ENCODE measurements at regions not wholly inside any gene's neighbourhood (a gene's known extent, or its start where the extent isn't known, plus 50 kb on each side); places are given as distances from the start of the nearest gene placed in this dataset.

- TF ChIP-seq CTCF (IDR thresholded peaks at IDR 0.05), result no peak
- no peak for ATAC-seq (ENCODE audit: low FRiP score)
- DNase-seq (ENCODE audit: low spot score), result no peak
These were observed 174.1 kb downstream of the UXS1 start for GRCh38 chr2:106020032-106020431.

DNA sequence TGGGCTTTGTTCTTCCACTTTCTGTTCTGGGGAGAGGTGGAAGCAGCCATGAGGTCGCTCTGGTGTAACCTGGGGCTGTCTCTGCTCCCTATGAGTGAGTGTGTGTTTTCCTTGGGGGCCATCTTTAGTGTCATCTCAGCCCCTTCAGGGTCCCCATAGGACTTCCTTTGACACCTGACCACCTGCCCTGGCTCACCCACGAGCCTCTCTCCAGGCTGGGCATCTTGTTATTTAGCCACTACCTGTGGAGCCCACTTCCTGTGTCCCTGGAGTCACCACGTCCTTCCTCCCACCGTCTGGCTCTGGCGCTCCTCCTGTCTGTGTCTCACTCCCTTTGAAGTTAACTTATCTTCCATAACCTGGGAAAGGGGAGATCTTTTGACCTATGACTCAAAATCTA, 176.0 kb downstream of the UXS1 start:
- TF ChIP-seq CTCF (IDR thresholded peaks at IDR 0.05), result no peak
- no peak for DNase-seq (ENCODE audit: low spot score)
- no peak for ATAC-seq (ENCODE audit: low FRiP score)

DNA sequence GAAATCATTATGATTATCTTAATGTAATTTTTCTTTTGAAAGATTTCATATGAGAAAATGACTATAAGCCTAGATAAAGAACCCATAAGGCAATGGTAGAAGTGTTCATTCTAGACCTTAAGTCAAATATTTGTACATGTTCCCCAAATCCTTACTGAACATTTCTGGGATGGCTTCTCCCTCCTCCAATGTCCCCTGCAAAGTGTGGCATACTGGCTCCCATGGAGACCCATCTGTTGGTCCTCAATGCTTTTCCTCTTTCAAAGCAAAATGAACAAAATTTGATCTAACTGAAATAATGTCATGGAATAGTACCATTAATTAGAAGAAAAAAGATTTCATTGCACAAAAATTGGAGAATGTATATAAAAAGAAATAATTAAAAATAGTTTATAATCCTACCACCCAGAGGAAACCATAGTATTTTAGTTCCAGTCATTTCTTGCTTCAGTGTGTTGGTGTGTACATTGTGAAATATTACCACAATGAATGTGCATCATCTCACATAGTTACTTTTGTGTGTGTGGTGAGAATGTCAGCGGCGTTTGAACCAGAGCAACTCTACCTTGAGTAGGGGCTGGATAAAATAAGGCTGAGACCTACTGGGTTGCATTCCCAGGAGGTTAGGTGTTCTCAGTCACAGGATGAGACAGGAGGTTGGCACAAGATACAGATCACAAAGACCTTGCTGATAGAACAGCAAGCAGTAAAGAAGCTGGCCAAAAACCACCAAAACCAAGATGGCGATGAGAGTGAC, 181.3 kb downstream of the UXS1 start:
- TF ChIP-seq CTCF (IDR thresholded peaks at IDR 0.05), result no peak
- DNase-seq (ENCODE audit: low spot score) (no peak), ATAC-seq (ENCODE audit: low FRiP score) (no peak)

DNA sequence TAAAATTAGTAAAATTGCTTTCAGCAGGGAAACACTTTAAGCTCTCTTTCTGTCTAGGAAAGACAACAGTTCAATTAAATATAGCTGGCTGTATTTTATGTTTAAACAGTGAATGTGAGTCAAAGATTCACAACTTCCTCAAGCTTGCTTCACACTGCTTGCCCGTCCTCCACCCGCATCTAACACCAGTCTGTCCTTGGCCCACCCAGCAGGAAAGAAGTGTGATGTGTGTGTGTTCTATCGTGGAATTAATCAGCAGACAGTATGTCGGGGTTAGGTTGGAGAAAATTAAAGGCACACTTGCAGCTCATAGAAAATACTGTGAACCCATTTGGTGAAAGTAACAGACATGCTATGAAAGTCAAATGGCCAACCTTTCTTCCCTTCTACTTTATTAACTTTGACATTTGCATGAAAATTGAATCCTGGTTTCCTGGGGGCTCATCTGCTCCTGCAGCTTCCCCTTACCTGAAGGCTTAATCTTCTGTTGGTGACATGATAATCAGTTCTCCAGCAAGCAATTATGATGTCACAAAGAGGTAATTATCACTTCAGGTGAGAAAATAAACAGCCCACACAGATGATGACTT, 182.0 kb downstream of the UXS1 start:
- no peak for DNase-seq (ENCODE audit: low spot score)
- no peak for TF ChIP-seq CTCF (IDR thresholded peaks at IDR 0.05)
- ATAC-seq (ENCODE audit: low FRiP score), result no peak

DNA sequence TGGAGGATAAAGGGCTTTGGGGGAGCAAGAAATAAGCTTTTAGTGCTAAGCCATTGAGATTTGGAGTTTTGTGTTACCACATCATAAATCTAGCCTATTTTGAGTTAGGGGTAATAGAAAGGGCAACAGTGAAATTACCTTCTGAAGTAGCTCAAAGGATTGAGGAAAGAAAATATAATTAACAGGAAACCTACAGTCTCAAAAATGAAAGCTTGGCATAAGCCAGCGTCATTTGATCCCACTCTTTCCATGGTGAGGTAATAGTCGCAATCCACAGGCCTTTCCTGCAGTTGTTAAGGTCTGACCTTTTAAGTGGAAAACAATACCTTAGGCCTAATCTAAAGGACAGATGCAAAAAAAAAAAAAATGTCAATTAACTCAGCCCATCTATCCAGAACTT, 182.7 kb downstream of the UXS1 start:
- TF ChIP-seq CTCF (IDR thresholded peaks at IDR 0.05), result no peak
- no peak for DNase-seq (ENCODE audit: low spot score)
- ATAC-seq (ENCODE audit: low FRiP score), result no peak

GRCh38 chr2:106010818-106011355, 183.2 kb downstream of the UXS1 start:
- no peak for TF ChIP-seq CTCF (IDR thresholded peaks at IDR 0.05)
- ATAC-seq (ENCODE audit: low FRiP score), result no peak
- DNase-seq (ENCODE audit: low spot score), result no peak

GRCh38 chr2:106009096-106009495, 185.0 kb downstream of the UXS1 start:
- DNase-seq (ENCODE audit: low spot score), result no peak
- TF ChIP-seq CTCF (IDR thresholded peaks at IDR 0.05), result no peak
- no peak for ATAC-seq (ENCODE audit: low FRiP score)

Data from omental fat pad (tissue), 3 donors.